ENCODE measurements at regions not wholly inside any gene's neighbourhood (a gene's known extent, or its start where the extent isn't known, plus 50 kb on each side); places are given as distances from the start of the nearest gene placed in this dataset.

DNA sequence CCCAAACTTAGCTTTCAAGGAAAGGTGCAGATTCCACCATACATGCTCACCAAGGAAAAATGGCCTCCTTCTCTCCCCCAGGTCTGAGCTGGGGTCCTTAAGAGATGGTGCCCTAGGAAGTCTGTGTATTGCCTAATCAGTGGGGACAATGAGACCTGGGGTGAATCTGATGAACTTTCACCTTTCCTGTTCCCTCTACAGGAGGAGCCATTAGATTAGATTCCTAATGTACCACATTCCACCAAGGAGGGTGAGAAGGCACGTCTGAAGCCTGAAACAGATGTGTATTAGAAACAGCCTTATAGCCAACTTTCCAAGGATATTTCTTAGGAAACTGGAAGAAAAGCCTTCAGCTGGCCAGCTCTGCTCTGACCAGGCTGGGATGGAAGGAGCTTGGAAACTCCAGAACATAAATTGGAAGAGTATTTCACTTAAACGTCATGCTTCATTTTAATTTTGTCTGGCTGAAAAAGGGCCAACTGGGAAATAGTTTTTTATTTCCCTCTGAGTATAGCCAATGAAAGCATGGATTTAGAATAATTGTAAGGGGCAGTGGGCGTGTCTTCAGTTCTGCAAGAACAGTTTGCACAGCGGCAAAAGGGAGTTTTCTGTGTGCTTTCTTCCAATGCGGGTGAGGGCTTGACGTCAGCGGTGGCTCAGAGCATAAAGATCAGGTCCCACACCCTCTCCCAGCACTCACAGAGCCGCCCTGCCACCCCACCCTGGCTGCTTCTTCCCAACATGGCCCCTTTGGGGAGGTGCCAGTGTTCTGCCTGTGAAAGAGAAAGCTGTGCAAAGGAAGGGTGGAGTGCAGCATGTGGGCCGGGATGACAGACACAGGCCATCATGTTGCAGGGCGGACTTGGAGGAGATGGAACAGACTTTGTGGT, 210.9 kb downstream of the ESM1 start:
- no peak for DNase-seq (ENCODE audit: insufficient read length, low spot score)

DNA sequence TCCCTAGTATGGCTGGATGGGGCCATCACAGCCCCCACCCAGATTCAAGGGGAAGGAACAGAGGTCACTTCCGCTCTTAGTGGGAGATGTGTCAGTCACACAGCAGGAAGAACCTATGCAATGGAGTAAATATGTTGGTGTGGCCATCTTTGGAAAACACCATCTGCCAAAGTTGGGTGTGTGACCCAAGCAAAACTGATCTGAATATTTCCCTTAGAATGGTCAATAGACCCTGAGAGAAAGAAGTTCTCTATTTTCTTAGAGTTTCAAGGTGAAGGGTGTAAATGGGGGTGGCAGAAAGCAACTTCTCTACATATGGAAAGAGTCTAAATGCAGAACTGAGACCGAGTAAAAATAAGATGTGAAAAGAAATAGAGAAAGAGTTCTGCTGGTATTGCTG, 212.7 kb downstream of the ESM1 start:
- FAIRE-seq (no peak), DNase-seq (ENCODE audit: insufficient read length, low spot score) (no peak)

More for the DNA sequence above, 210.9 kb downstream of the ESM1 start:
- no peak for FAIRE-seq

DNA sequence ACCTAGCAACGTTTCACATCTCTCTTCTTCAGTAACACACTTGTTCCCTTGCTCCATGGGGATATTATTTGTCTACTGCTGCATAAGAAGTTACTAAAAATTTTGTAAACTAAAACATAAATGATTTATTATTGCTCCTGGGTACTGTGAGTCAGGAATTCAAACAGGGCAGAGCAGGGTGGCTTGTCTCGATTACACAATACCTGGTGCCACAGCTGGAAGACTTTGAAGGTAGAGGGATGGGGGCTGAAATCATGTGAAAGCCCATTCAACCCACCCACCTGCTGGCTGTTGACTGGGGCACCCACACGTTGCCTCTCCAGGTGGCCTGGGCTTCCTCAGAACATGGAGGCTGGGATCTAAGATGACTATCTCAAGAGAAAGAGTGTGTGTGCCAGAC, 213.2 kb downstream of the ESM1 start:
- FAIRE-seq (no peak), DNase-seq (ENCODE audit: insufficient read length, low spot score) (no peak)

DNA sequence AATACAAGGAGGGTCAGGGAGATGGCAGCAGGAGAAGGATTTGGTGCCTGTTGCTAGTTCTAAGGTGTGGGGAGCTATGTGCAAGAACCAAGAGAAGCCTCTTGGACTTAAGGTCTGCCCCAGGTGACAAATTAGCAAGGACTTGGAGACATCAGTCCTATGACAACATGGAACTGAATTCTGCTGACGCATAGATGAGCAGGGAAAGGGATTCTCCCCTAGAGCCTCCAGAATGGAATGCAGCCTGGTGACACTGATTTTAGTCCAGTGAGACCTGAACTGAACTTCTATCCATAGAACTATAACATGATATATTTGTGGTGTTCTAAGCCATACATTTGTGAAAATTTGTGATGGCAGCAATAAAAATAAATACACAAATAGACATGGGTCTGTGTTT, 215.6 kb downstream of the ESM1 start:
- FAIRE-seq (no peak), DNase-seq (ENCODE audit: insufficient read length, low spot score) (no peak)

DNA sequence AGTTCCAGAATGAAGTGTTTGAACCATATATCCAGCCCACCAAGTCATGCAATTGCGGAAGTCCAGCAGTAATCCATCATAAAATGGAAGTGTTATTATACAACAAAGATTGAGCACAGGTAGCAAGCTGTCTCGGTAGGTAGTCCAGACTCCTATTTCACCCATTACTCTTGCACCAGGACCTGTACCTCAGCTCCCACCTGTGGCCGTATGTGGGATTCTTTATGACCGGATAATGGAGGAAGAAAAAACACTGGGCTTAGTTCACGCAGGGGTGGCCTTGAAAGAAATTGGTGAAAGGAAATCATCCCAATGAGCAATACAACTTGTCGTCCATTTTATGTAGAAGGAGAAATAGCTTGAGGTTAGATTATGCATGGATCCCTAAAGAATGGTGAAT, 216.3 kb downstream of the ESM1 start:
- DNase-seq (ENCODE audit: insufficient read length, low spot score) = no peak
- no peak for FAIRE-seq

DNA sequence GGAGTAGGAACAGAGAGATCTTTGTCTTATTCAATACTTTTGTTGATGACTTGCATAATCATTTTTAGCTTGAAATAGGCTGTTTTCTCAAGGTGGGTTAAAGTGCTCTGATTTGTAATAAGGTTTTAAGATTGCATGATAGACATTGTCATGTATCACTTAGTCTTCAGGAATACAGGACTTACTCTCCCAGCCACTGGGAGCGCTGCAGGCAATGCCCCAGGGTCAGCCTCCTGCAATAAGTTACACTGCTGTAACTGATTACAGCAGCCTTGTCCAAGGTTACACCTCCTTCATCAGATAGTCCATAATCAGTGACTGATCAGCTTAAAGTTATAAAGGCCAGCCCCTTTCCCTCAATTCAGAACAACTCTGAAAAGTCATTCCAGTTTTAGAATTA, 218.6 kb downstream of the ESM1 start:
- FAIRE-seq (no peak), DNase-seq (ENCODE audit: insufficient read length, low spot score) (no peak)

DNA sequence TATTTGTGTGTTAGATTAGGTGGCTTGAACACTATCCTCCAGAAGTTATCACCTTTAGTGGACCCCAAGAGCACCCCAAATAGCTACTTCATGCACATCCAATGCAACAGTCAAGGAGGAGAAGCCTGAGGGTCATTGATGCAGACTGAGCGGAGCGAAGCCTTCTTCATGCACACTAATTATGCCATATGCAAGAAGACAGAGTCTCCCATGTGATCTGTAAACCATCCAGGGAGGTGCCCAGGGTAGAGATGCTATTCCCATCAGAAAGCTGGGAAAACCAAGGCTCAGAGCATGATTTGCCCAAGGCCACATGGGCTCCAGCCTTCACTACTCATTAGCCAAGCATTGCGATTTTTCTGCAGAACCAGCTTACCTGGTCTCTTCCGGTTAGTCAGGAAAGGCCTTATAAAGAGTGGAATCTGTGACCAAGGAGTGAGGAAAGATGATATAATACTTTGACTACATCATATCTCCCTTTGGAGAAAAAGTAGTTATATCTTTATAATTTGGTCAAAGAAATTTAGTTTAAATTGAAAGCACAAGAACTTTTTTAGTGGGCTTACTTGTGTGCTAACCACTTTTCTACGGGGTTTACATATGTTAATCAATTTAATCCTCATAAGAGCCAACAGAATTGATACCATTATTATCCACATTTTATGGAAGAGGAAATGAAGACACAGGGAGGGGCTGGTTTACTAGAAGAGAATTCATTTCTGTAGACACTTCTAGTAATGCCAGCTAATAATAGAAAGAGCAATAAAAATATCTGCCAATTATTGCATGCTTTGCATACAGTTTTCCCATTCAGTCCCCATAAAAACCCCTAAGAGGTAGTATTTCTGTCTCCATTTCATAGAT, 220.0 kb downstream of the ESM1 start:
- no peak for FAIRE-seq
- no peak for DNase-seq (ENCODE audit: insufficient read length, low spot score)

DNA sequence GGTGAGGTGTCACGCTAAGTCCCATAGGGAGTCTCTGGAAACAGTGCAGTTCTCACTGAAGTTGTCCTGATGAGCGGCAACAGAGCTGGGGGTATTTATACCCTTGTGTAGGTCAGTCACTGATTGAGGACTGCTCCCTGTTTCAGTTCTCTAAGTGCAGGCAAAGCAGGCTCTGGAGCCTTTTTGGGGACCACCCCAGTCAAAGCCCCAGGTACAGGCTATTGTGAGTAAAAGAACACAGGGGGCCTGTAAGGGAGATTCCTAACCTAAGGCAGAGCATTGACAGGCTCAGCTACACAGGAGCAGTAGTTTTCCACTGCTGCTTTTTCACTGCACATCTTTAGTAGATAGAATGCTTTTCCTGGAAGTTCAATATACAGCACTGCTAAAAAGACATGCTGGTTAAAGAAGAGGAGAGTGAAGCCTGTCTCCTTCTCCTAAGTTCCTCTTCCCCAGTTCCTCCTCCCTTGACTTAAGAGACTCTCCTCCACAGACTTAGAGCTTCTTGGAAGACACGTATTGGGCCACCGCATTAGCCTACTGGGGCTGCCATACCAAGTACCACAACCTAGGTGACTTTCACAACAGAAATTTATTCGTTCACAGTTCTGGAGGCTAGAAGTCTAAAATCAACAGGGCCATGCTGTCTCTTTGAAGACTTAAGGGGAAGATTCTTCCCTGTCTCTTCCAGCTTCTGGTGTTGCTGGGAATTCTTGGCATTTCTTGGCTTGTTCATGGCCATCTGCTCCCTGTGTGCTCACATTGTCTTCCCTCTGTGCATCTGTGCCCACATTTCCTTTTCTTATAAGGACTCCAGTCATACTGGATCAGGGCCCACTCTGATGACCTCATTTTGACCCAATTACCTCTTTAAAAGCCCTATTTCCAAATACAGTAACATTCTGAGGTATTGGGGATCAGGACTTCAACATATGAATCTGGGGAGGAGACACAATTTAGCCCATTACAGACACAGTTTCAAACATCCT, 221.0 kb downstream of the ESM1 start:
- DNase-seq (ENCODE audit: insufficient read length, low spot score) (no peak), FAIRE-seq (no peak)

DNA sequence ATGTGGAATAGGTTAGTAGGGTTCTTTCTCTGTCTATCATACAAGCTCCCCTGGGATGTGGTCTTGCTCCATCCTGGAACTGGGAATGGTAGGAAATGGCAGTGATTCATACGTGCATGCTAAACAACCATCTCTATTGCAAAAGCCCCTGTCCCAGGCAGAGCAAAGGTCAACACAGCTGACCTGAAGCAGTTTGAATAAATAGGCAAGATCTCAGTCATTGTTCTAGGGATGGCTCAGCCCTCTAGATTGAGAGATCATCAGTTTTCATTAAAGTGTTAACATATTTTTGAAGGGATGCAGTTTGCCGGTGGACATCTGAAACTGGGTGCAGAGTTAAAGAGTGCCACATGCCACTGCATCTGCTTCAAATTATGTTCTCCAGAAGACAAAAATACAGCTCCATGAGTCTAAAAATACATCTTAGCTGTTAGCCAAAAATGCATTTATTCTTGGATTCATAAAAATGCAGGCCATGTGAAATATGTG, 224.1 kb downstream of the ESM1 start:
- DNase-seq (ENCODE audit: insufficient read length, low spot score) (no peak), FAIRE-seq (no peak)

DNA sequence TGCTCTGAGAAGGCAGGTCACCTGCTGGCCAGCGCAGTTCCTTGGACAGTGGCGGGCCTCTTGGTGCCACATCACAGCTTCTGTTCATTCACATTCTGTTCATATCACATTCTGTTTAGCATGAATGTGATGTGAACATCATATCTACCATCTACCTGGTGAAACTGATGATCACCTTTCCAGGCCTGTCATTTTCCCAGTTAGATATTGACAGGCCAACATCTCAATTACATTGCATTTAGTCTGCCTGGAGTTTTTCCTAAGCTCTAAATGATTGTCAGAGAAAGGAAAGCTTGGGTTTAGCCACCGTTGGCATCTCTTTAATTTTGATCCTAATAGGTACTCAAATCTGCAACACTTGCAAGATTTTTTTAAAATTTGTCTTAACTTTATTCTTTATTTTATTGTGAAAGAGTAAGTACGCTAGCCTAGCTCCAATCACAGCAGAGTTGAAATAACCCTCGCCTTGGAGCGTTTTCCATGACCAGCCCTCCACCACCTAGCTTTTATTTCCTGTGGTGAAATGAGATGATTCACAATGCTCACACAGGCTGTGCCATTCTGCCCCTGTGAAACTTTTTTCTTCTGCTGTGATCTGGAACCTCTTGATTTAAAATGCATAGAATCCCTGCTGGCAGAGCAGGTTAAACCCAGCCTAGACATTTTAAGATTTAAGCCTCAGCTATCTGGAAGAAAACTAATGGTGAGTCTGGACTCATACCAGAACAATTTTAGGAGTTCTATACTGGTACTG, 225.0 kb downstream of the ESM1 start:
- FAIRE-seq = no peak
- DNase-seq (ENCODE audit: insufficient read length, low spot score) = no peak

DNA sequence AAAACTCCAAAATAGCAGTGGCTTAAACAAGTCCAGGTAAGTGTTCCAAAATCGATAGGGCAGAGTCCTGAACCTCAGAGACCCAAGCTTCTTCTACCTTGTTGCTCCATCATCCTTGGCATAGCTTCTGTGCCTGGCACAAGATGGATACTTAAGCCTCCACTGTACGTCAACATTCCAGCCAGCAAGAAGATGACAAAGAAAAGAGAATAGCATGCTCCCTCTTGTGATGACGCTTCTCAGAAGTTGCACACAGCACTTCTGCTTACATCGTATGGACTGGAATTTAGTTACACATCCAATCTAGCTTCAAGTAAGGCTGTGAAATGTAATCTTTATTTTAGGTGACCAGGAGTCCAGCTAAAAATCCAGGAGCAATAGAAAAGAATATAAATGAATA, 227.4 kb downstream of the ESM1 start:
- FAIRE-seq (no peak), DNase-seq (ENCODE audit: insufficient read length, low spot score) (no peak)

DNA sequence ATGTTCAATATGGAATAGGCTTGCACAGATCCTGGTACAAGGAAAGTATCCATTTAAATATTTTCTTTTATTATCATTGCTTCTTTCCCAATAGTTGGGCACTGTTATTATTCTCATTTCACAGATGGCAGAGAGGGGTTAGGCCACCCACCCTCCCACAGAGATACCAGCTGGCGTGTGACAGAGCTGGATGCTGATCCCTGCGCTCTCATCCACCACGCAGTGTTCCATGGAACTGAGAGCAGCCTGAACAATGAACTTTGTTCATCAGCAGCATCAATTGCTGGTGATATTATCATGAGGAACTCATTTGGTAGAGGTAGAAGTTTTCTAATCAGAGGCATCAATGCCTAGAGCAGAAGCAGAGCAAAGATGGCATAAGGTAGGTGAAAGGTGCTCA, 227.9 kb downstream of the ESM1 start:
- no peak for FAIRE-seq
- no peak for DNase-seq (ENCODE audit: insufficient read length, low spot score)

DNA sequence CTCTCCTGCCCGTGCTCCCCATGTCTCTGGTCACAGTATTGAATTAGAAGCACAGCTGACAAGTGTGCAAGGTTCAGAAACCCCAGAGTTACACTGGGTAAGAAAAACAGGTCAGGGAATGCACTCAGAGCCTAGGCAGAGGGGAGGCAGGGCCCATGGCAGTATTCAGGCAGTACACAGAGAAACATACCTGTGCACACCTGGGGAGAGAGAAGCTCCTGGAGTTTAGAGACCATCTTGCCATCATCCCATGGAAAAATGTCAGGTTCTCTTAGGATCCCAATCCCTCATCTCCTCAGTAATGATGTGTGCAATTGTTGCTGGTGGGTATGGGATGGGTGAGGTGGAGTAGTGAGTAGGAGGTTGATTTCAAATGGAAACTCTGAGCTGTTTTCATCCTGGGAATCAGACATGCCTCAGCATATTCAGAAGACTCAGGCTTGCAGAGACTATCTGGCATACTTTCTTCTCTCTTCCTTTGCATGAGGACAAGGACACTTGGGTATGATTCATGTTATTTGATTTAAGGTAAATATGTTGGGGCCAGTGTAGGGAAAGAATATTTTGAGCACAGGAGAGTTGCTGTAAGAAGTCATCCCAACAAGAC, 228.5 kb downstream of the ESM1 start:
- DNase-seq (ENCODE audit: insufficient read length, low spot score) (no peak), FAIRE-seq (no peak)

DNA sequence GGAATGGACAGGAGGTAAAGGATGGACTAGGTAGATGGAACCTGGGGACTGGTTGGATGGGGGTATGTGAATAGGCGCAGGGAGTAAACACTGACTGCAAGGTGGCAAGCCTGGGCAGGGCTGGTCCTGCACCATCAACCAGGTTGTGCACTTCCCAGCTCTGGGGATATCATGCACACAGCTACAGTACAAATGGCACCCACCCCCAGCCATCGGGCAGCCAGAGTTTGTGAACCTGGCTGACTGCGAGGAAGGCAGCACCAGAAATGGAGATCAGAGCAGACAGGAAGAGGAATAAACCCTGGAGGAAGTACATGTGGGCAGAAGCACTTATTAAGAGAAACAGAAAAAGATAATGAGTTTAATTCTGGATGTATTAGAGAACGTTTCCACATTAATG, 229.1 kb downstream of the ESM1 start:
- DNase-seq (ENCODE audit: insufficient read length, low spot score) (no peak), FAIRE-seq (no peak)

DNA sequence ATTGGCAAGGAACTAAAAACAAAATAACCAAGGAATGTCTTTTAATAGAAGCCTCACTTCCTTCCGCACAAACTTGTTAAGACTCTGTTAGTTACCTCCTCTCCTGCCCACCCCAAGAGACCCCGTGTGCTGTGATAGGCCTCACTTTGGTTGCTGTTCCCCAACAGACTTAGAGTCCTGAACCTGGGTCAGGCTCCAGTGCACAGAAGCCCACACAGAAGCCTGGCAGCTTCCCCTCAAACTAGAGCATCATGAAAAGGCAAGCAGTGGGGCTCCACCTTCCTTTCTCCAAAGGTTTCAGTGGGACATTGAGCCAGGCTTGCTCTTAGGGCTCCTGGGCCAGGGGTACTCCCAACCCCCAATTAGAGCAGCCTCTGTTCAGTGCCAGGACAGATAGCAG, 230.5 kb downstream of the ESM1 start:
- no peak for FAIRE-seq
- no peak for DNase-seq (ENCODE audit: insufficient read length, low spot score)

DNA sequence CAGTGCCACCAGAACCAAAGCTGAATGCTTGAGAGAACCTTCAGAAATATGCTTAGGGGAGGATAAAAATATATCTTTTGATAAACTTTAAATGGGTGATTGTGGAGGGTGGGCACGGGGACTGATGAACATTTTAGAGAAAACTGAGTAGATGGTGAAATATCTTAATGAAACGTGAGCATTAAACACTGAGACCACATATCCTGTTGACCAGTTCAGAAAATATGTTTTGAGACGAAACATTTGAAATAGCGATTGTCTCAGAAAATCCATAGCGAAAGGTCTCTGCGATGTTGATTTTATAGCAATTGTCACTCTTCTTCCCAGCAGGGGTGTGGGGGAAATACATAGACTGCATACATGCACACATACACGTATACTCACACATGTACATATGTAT, 231.0 kb downstream of the ESM1 start:
- FAIRE-seq = no peak

DNA sequence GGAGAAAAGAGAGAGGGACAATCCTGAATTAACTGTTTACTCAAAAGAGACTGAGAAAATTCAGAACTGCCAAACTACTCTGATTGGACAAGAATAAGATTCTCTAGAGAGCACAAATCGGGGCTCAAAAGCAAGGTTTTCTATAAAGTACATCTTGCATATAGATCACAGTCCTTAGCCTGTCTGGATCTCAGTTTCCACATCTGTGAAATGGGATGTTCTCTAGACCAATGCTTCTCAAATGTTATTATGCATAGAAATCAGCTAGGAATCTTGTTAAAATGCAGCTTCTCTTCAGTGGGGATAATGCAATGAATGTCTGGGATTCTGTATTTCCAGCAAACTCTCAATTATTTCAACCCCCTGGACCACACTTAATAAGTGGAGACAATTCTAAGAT, 231.6 kb downstream of the ESM1 start:
- FAIRE-seq (no peak), DNase-seq (ENCODE audit: insufficient read length, low spot score) (no peak)

More for the DNA sequence above, 231.0 kb downstream of the ESM1 start:
- DNase-seq (ENCODE audit: insufficient read length, low spot score) = no peak

DNA sequence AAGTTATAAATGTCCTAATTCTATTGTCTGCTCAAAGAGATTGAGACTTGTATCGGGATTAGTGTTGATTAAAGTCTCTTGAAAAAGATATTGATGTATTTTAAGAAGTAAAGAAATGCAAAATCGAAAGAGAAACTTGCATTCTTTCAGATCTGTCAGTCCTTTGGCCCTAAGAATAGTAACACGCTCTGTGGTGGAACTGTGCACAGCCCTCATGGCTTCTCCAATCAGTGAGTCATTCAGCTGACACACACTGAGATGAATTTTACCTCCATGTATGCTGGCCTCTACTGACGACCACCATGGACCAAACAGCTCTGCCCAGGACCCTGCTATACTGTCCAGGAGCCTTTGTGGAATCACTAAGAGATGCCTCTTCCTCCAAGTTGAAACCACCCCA, 232.4 kb downstream of the ESM1 start:
- DNase-seq (ENCODE audit: insufficient read length, low spot score) (no peak), FAIRE-seq (no peak)

DNA sequence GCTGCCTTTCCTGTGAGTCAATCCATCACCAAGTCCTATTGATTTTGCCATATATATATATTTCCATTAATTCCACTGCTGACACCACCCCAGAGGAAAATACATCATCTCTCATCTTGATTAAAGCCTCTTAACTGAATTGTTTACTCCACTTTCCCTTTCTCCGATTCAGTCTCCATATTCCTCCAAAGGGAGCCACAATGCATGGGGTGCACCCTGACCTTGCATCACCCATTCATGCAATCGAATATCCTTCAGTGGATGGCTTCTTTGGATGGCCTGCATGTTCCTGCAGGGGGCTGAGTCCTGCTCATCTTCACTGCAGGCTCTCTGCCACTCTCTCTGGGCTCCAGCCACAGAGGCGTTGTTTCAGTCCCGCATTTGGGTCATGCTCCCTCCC, 231.0 kb downstream of the SNX18 start:
- no peak for DNase-seq (ENCODE audit: insufficient read length, low spot score)
- no peak for FAIRE-seq

All from GM19239 (cell line).